ENCODE measurements at regions not wholly inside any gene's neighbourhood (a gene's known extent, or its start where the extent isn't known, plus 50 kb on each side); places are given as distances from the start of the nearest gene placed in this dataset.

DNA sequence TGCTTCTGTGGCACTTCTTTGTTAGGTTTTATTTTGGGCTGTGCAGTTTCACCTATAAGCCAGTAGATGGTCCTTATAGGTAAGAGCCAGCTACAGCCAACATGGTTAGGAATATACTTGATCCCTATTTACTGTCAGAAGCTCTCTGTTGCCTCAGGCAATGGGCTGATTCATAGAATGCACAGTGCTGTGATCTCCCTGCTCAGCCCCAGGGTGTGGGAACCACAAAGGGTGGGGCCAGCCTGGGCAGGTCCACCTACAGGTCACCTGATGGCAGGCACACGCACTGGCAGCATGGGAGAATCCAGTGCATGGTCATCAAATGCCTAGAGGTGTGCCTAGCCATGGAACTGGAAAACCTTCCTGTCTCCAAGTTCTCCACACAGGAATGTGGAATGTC is 191.9 kb downstream of the MOXD1 start:
- Histone ChIP-seq H3K23me2 (ENCODE audit: insufficient read length, low read depth, low read length, poor library complexity, severe bottlenecking) (no peaks in the 10 kb centered on the region), H3K79me2 (ENCODE audit: insufficient read depth, low read length) (no peaks in the 10 kb centered on the region), H2BK15ac (ENCODE audit: low read depth, low read length) (no peak overlapping the region), H3K56ac (ENCODE audit: insufficient read length, low read depth, low read length) (no peak overlapping the region), H3K14ac (ENCODE audit: insufficient read depth, low read length) (no peak overlapping the region), H4K8ac (replicated peaks; ENCODE audit: insufficient read length, low read depth, low read length) (no peak overlapping the region), H3K79me1 (ENCODE audit: insufficient read depth, low read depth, low read length, poor library complexity, severe bottlenecking) (no peaks in the 10 kb centered on the region), H3T11ph (ENCODE audit: low read length) (no peak overlapping the region), H2AFZ (ENCODE audit: low read length) (no peak overlapping the region), H2BK20ac (ENCODE audit: low read depth, low read length, poor library complexity, severe bottlenecking) (no peak overlapping the region), H3K23ac (ENCODE audit: insufficient read length, low read depth, low read length) (no peak overlapping the region), H3K4me1 (ENCODE audit: insufficient read depth, low read length) (no peaks in the 10 kb centered on the region), H3K18ac (ENCODE audit: insufficient read length, low read depth, low read length) (no peak overlapping the region), H4K91ac (ENCODE audit: insufficient read length, low read depth, low read length) (no peak overlapping the region), H2BK5ac (ENCODE audit: insufficient read length, low read length) (no peak overlapping the region), H2BK120ac (ENCODE audit: low read depth, low read length, poor library complexity, severe bottlenecking) (no peak overlapping the region), H3K4ac (ENCODE audit: low read depth, low read length) (no peak overlapping the region), H3K4me2 (ENCODE audit: insufficient read depth, insufficient read length, low read length) (no peak overlapping the region), H2AK5ac (ENCODE audit: insufficient read length, low read length) (no peak overlapping the region), H4K5ac (ENCODE audit: insufficient read length, low read depth, low read length) (no peak overlapping the region), H2BK12ac (ENCODE audit: insufficient read length, low read depth, low read length) (no peak overlapping the region), H3K27ac (ENCODE audit: insufficient read length, low read depth, low read length) (no peak overlapping the region), H3K9ac (ENCODE audit: extremely low read depth, insufficient read length, low read length) (no peak overlapping the region), H3K27me3 (ENCODE audit: insufficient read depth, low read length) (no peaks in the 10 kb centered on the region), H4K20me1 (ENCODE audit: control insufficient read depth, insufficient read depth, insufficient read length) (no peaks in the 10 kb centered on the region), H3K9me3 (ENCODE audit: control insufficient read depth, low read depth, low read length) (no peaks in the 10 kb centered on the region)
- H3K27ac Mint-ChIP-seq, result no peak overlapping the region
- H3K4me1 Mint-ChIP-seq, result no peaks in the 10 kb centered on the region; a peak in 1 of 4 replicates
- H3K27me3 Mint-ChIP-seq (ENCODE audit: low read depth), result peaks cover 5% of the 10 kb centered on the region
- WGBS (ENCODE audit: extremely low coverage, insufficient read length, low lambda C conversion rate), result no CpG with 5 or more reads among the region's 1 CpG
- DNase-seq, result no peak
- H3K9me3 Mint-ChIP-seq, result peaks cover 0 to 2% of the 10 kb centered on the region in 2 experiments; a peak in 2 of 5 replicates
- H3K4me3 Mint-ChIP-seq, result no peak overlapping the region
- no peaks in the 10 kb centered on the region; a peak in 1 of 7 replicates for H3K36me3 Mint-ChIP-seq (ENCODE audit: insufficient read depth in 1 of 3, low read depth in 3 of 3)
- TF ChIP-seq, protein P1, sequence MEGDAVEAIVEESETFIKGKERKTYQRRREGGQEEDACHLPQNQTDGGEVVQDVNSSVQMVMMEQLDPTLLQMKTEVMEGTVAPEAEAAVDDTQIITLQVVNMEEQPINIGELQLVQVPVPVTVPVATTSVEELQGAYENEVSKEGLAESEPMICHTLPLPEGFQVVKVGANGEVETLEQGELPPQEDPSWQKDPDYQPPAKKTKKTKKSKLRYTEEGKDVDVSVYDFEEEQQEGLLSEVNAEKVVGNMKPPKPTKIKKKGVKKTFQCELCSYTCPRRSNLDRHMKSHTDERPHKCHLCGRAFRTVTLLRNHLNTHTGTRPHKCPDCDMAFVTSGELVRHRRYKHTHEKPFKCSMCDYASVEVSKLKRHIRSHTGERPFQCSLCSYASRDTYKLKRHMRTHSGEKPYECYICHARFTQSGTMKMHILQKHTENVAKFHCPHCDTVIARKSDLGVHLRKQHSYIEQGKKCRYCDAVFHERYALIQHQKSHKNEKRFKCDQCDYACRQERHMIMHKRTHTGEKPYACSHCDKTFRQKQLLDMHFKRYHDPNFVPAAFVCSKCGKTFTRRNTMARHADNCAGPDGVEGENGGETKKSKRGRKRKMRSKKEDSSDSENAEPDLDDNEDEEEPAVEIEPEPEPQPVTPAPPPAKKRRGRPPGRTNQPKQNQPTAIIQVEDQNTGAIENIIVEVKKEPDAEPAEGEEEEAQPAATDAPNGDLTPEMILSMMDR (conservative IDR thresholded peaks at IDR 0.05), result no peak
